Sigmoid colon (tissue), 4 donors: ENCODE measurements at regions not wholly inside any gene's neighbourhood (a gene's known extent, or its start where the extent isn't known, plus 50 kb on each side); places are given as distances from the start of the nearest gene placed in this dataset.

Experiments
- EP300 ChIP-seq, 4 donors: sonication (generic); formaldehyde crosslinking; IDR thresholded peaks; one replicate each; pipeline ENCODE4 v1.6.1; 2017; ENCODE audit warnings: antibody characterized with exemption in 4 of 4
- TF ChIP-seq, protein P1 (sequence below), 4 experiments: fragments of 450-650 bp in 3 of 4; fragments of 200-600 bp in 1 of 4; IDR thresholded peaks; one replicate each; pipeline ENCODE4 v1.5.1; 2016 to 2019; ENCODE audit warnings: antibody characterized with exemption in 4 of 4, mild to moderate bottlenecking in 3 of 4, moderate library complexity in 2 of 4

- TF ChIP-seq EP300 (IDR thresholded peaks at IDR 0.05): no peak
- TF ChIP-seq, protein P1, sequence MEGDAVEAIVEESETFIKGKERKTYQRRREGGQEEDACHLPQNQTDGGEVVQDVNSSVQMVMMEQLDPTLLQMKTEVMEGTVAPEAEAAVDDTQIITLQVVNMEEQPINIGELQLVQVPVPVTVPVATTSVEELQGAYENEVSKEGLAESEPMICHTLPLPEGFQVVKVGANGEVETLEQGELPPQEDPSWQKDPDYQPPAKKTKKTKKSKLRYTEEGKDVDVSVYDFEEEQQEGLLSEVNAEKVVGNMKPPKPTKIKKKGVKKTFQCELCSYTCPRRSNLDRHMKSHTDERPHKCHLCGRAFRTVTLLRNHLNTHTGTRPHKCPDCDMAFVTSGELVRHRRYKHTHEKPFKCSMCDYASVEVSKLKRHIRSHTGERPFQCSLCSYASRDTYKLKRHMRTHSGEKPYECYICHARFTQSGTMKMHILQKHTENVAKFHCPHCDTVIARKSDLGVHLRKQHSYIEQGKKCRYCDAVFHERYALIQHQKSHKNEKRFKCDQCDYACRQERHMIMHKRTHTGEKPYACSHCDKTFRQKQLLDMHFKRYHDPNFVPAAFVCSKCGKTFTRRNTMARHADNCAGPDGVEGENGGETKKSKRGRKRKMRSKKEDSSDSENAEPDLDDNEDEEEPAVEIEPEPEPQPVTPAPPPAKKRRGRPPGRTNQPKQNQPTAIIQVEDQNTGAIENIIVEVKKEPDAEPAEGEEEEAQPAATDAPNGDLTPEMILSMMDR (IDR thresholded peaks at IDR 0.05): no peak
These were observed 364.3 kb upstream of the PTCHD4 start for GRCh38 chr6:48475275-48475674.
